Epithelial cell of proximal tubule (primary cell): ENCODE measurements at regions not wholly inside any gene's neighbourhood (a gene's known extent, or its start where the extent isn't known, plus 50 kb on each side); places are given as distances from the start of the nearest gene placed in this dataset.
"Not testable (repeated sequence)": the region's sequence is repeated elsewhere in the genome, so short reads cannot be mapped to it uniquely, and the experiment has no call there.

Source experiments
- DNase-seq: peaks from one replicate; pipeline ENCODE4 v3.0.0-alpha.2; 2011; ENCODE audit warnings: low read depth
- H3K4me3 ChIP-seq: 2 replicates; pipeline ENCODE4 v1.5.1; 2011; ENCODE audit warnings: low read depth, mild to moderate bottlenecking, low read length
- CTCF ChIP-seq: conservative IDR thresholded peaks from 2 replicates; pipeline ENCODE4 v1.5.1; 2012; ENCODE audit warnings: low read depth, mild to moderate bottlenecking, low read length

- DNase-seq: no peak
- H3K4me3 ChIP-seq: no peak overlapping the region
- TF ChIP-seq CTCF: no peak
These were observed 65.9 kb upstream of the OGFRL1 start for GRCh38 chr6:71222671-71223070.

GRCh38 chr6:71224011-71224410 is 64.6 kb upstream of the OGFRL1 start:
- DNase-seq: no peak
- TF ChIP-seq CTCF: no peak
- H3K4me3 ChIP-seq: no peak overlapping the region

GRCh38 chr6:71226151-71226550 is 62.5 kb upstream of the OGFRL1 start:
- TF ChIP-seq CTCF: no peak
- H3K4me3 ChIP-seq: no peak overlapping the region
- no peak for DNase-seq

GRCh38 chr6:71228461-71229041 is 60.1 kb upstream of the OGFRL1 start:
- DNase-seq: no peak
- no peak for TF ChIP-seq CTCF
- no peak overlapping the region for H3K4me3 ChIP-seq

GRCh38 chr6:71229477-71229876 is 59.1 kb upstream of the OGFRL1 start:
- no peak overlapping the region for H3K4me3 ChIP-seq
- no peak for TF ChIP-seq CTCF
- no peak for DNase-seq

GRCh38 chr6:71232890-71233289 is 55.7 kb upstream of the OGFRL1 start:
- H3K4me3 ChIP-seq, DNase-seq: not testable (repeated sequence)

- H3K4me3 ChIP-seq: no peak overlapping the region
- TF ChIP-seq CTCF: no peak
- no peak for DNase-seq
These were observed 51.6 kb upstream of the OGFRL1 start for GRCh38 chr6:71236926-71237434.
